Esophagus squamous epithelium (tissue), 4 donors: ENCODE measurements at regions not wholly inside any gene's neighbourhood (a gene's known extent, or its start where the extent isn't known, plus 50 kb on each side); places are given as distances from the start of the nearest gene placed in this dataset.

Experiments
- POLR2A ChIP-seq, 4 donors: fragments of 450-650 bp; IDR thresholded peaks; one replicate each; pipeline ENCODE4 v1.6.1; 2017; ENCODE audit warnings: antibody characterized with exemption in 4 of 4, mild to moderate bottlenecking in 4 of 4, moderate library complexity in 3 of 4
- TF ChIP-seq, protein P1 (sequence below), 6 experiments: fragments of 450-650 bp in 4 of 6; fragments of 200-600 bp in 2 of 6; sonication (generic) in 2 of 6; IDR thresholded peaks; one replicate each; pipeline ENCODE4 v1.5.1; 2016 to 2019; ENCODE audit warnings: antibody characterized with exemption in 6 of 6, mild to moderate bottlenecking in 4 of 6, moderate library complexity in 4 of 6

GRCh38 chr2:147174824-147175254, 670.0 kb upstream of the ACVR2A start:
- TF ChIP-seq, protein P1, sequence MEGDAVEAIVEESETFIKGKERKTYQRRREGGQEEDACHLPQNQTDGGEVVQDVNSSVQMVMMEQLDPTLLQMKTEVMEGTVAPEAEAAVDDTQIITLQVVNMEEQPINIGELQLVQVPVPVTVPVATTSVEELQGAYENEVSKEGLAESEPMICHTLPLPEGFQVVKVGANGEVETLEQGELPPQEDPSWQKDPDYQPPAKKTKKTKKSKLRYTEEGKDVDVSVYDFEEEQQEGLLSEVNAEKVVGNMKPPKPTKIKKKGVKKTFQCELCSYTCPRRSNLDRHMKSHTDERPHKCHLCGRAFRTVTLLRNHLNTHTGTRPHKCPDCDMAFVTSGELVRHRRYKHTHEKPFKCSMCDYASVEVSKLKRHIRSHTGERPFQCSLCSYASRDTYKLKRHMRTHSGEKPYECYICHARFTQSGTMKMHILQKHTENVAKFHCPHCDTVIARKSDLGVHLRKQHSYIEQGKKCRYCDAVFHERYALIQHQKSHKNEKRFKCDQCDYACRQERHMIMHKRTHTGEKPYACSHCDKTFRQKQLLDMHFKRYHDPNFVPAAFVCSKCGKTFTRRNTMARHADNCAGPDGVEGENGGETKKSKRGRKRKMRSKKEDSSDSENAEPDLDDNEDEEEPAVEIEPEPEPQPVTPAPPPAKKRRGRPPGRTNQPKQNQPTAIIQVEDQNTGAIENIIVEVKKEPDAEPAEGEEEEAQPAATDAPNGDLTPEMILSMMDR (IDR thresholded peaks at IDR 0.05): no peak
- TF ChIP-seq POLR2A (IDR thresholded peaks at IDR 0.05): no peak
